Activated CD8-positive, alpha-beta T cell treated with anti-CD3 and anti-CD28 coated beads for 36 hours (primary cell): ENCODE measurements at regions not wholly inside any gene's neighbourhood (a gene's known extent, or its start where the extent isn't known, plus 50 kb on each side); places are given as distances from the start of the nearest gene placed in this dataset.

ENCODE experiments used
- ATAC-seq: fragments of 200-7000 bp; cut with Tn5 transposase; one replicate; pipeline ENCODE4 v1.10.0; 2021; ENCODE audit warnings: mild to moderate bottlenecking, moderate library complexity
- CTCF ChIA-PET: fragments of 350-600 bp; sonication (Branson Sonifier 250); formaldehyde crosslinking; loops from one replicate; lab custom pipeline; 2021; ENCODE audit warnings: antibody characterized with exemption; lab: Charles Lee
- POLR2A ChIA-PET: fragments of 350-600 bp; sonication (Branson Sonifier 250); formaldehyde crosslinking; loops from one replicate; lab custom pipeline; 2021; ENCODE audit warnings: antibody characterized with exemption; lab: Charles Lee
- DNase-seq: peaks from one replicate; pipeline ENCODE4 v3.0.0-alpha.2; 2020
- H3K27ac Mint-ChIP-seq: one replicate; pipeline ENCODE4 v1.8.0; 2021; ENCODE audit warnings: mild to moderate bottlenecking, mixed read lengths
- H3K27me3 Mint-ChIP-seq: one replicate; pipeline ENCODE4 v1.8.0; 2021; ENCODE audit warnings: mixed read lengths
- H3K36me3 Mint-ChIP-seq: one replicate; pipeline ENCODE4 v1.8.0; 2021; ENCODE audit warnings: low read depth, mixed read lengths
- H3K4me1 Mint-ChIP-seq: one replicate; pipeline ENCODE4 v1.8.0; 2021; ENCODE audit warnings: low read depth, mixed read lengths
- H3K4me3 Mint-ChIP-seq: one replicate; pipeline ENCODE4 v1.8.0; 2021; ENCODE audit warnings: mild to moderate bottlenecking, moderate library complexity, mixed read lengths
- H3K9me3 Mint-ChIP-seq: one replicate; pipeline ENCODE4 v1.8.0; 2021; ENCODE audit warnings: mixed read lengths
- CTCF ChIP-seq: fragments of 200-600 bp; IDR thresholded peaks from one replicate; pipeline ENCODE4 v1.8.0; 2022; ENCODE audit warnings: antibody characterized with exemption, mild to moderate bottlenecking
- intact Hi-C: fragments of 100-400 bp; cut with micrococcal nuclease; formaldehyde crosslinking; loops from one replicate; pipeline ENCODE4 v1.10.0; 2022

GRCh38 chr19:30744741-30745475 lies 372.7 kb downstream of the ZNF536 start:
- CTCF ChIA-PET: no interaction called here
- ATAC-seq (no peak), DNase-seq (no peak)
- intact Hi-C loops: no loop called here
- POLR2A ChIA-PET: no interaction called here
- Mint-ChIP-seq H3K36me3 (no peaks in the 10 kb centered on the region), H3K27me3 (peaks cover 4% of the 10 kb centered on the region), H3K9me3 (no peaks in the 10 kb centered on the region), H3K4me1 (no peaks in the 10 kb centered on the region), H3K4me3 (no peak overlapping the region), H3K27ac (no peak overlapping the region)
- no peak for TF ChIP-seq CTCF

GRCh38 chr19:30743702-30744101 lies 371.5 kb downstream of the ZNF536 start:
- ChIA-PET CTCF (no interaction called here), POLR2A (no interaction called here)
- peaks cover 4% of the 10 kb centered on the region for H3K27me3 Mint-ChIP-seq
- no peaks in the 10 kb centered on the region for H3K36me3 Mint-ChIP-seq
- H3K4me3 Mint-ChIP-seq: no peak overlapping the region
- no peak for TF ChIP-seq CTCF
- no peak for DNase-seq
- H3K27ac Mint-ChIP-seq: no peak overlapping the region
- H3K4me1 Mint-ChIP-seq: no peaks in the 10 kb centered on the region
- no peak for ATAC-seq
- intact Hi-C loops: no loop called here
- H3K9me3 Mint-ChIP-seq: no peaks in the 10 kb centered on the region

- DNase-seq (no peak), ATAC-seq (no peak)
- Mint-ChIP-seq H3K4me3 (no peak overlapping the region), H3K9me3 (no peaks in the 10 kb centered on the region), H3K27me3 (peaks cover 4% of the 10 kb centered on the region), H3K27ac (no peak overlapping the region), H3K4me1 (no peaks in the 10 kb centered on the region), H3K36me3 (no peaks in the 10 kb centered on the region)
- TF ChIP-seq CTCF: no peak
- POLR2A ChIA-PET: no interaction called here
- intact Hi-C loops: no loop called here
- CTCF ChIA-PET: no interaction called here
Measured at GRCh38 chr19:30743011-30743410, 370.8 kb downstream of the ZNF536 start.

GRCh38 chr19:30742406-30742938 lies 370.3 kb downstream of the ZNF536 start:
- ChIA-PET CTCF (no interaction called here), POLR2A (no interaction called here)
- no peak overlapping the region for H3K4me3 Mint-ChIP-seq
- ATAC-seq: no peak
- H3K9me3 Mint-ChIP-seq: no peaks in the 10 kb centered on the region
- no peak for TF ChIP-seq CTCF
- H3K27me3 Mint-ChIP-seq: peaks cover 4% of the 10 kb centered on the region
- no peak overlapping the region for H3K27ac Mint-ChIP-seq
- intact Hi-C loops: no loop called here
- no peaks in the 10 kb centered on the region for H3K4me1 Mint-ChIP-seq
- no peaks in the 10 kb centered on the region for H3K36me3 Mint-ChIP-seq
- no peak for DNase-seq

GRCh38 chr19:30741566-30741965 lies 369.4 kb downstream of the ZNF536 start:
- ATAC-seq: no peak
- Mint-ChIP-seq H3K4me1 (no peaks in the 10 kb centered on the region), H3K4me3 (no peak overlapping the region), H3K27ac (no peak overlapping the region), H3K27me3 (peaks cover 4% of the 10 kb centered on the region), H3K9me3 (no peaks in the 10 kb centered on the region), H3K36me3 (no peaks in the 10 kb centered on the region)
- ChIA-PET POLR2A (no interaction called here), CTCF (no interaction called here)
- no peak for DNase-seq
- TF ChIP-seq CTCF: no peak
- intact Hi-C loops: no loop called here
